ENCODE measurements at regions not wholly inside any gene's neighbourhood (a gene's known extent, or its start where the extent isn't known, plus 50 kb on each side); places are given as distances from the start of the nearest gene placed in this dataset.

- TF ChIP-seq CTCF (IDR thresholded peaks at IDR 0.05 in 2 of 3, conservative IDR thresholded peaks at IDR 0.05 in 1 of 3; ENCODE audit: control insufficient read depth in 2 of 3, extremely low read depth in 1 of 3, insufficient read depth in 1 of 3, low read depth in 3 of 3, low read length in 3 of 3) (no peak), JUND (IDR thresholded peaks at IDR 0.05; ENCODE audit: low read depth, low read length) (no peak), POLR2A (IDR thresholded peaks at IDR 0.05; ENCODE audit: low read depth, low read length) (no peak), POLR2AphosphoS5 (IDR thresholded peaks at IDR 0.05; ENCODE audit: low read length) (no peak), KLF5 (IDR thresholded peaks at IDR 0.05; ENCODE audit: partially characterized antibody) (no peak), SUZ12 (IDR thresholded peaks at IDR 0.05; ENCODE audit: unreplicated experiment) (no peak)
Measured at GRCh38 chr5:25863811-25864210, 1174.6 kb downstream of the CDH9 start.
